GM19025 (cell line): ENCODE measurements at regions not wholly inside any gene's neighbourhood (a gene's known extent, or its start where the extent isn't known, plus 50 kb on each side); places are given as distances from the start of the nearest gene placed in this dataset.
"Not testable (repeated sequence)": the region's sequence is repeated elsewhere in the genome, so short reads cannot be mapped to it uniquely, and the experiment has no call there.

Source experiments
- ATAC-seq: cut with Tn5 transposase; IDR thresholded peaks from one replicate; pipeline ENCODE4 v1.9.1; 2021; ENCODE audit warnings: mild to moderate bottlenecking, low read depth, moderate library complexity; ENCODE audit not compliant: unreplicated experiment

GRCh38 chr1:177739780-177740179, 230.1 kb downstream of the SEC16B start:
- ATAC-seq = no peak

- no peak for ATAC-seq
Measured at GRCh38 chr1:177737456-177737855, 232.4 kb downstream of the SEC16B start.

GRCh38 chr1:177732178-177732577, 237.7 kb downstream of the SEC16B start:
- ATAC-seq = no peak

GRCh38 chr1:177729646-177730045, 240.2 kb downstream of the SEC16B start:
- no peak for ATAC-seq

- no peak for ATAC-seq
Measured at GRCh38 chr1:177723533-177723932, 246.3 kb downstream of the SEC16B start.

GRCh38 chr1:177710696-177711620, 258.9 kb downstream of the SEC16B start:
- no peak for ATAC-seq

- ATAC-seq = no peak
Measured at GRCh38 chr1:177708406-177708805, 261.5 kb downstream of the SEC16B start.

GRCh38 chr1:177706977-177707376, 262.9 kb downstream of the SEC16B start:
- no peak for ATAC-seq

GRCh38 chr1:177705839-177706238, 264.0 kb downstream of the SEC16B start:
- ATAC-seq = no peak

GRCh38 chr1:177703888-177704446, 265.9 kb downstream of the SEC16B start:
- ATAC-seq = no peak

- ATAC-seq = no peak
Measured at GRCh38 chr1:177701654-177702353, 268.1 kb downstream of the SEC16B start.

GRCh38 chr1:177700856-177701255, 269.0 kb downstream of the SEC16B start:
- ATAC-seq = no peak

GRCh38 chr1:177690996-177691395, 278.9 kb downstream of the SEC16B start:
- ATAC-seq = no peak

- ATAC-seq = no peak
Measured at GRCh38 chr1:177687544-177687943, 282.3 kb downstream of the SEC16B start.

GRCh38 chr1:177686933-177687332, 282.9 kb downstream of the SEC16B start:
- ATAC-seq = no peak

GRCh38 chr1:177669161-177669560, 300.7 kb downstream of the SEC16B start:
- ATAC-seq = no peak

GRCh38 chr1:177665935-177666334, 303.9 kb downstream of the SEC16B start:
- no peak for ATAC-seq

- ATAC-seq = not testable (repeated sequence)
Measured at GRCh38 chr1:177664742-177665141, 305.1 kb downstream of the SEC16B start.

GRCh38 chr1:177660188-177660587, 309.7 kb downstream of the SEC16B start:
- ATAC-seq = no peak

- no peak for ATAC-seq
Measured at GRCh38 chr1:177659281-177659680, 310.6 kb downstream of the SEC16B start.

- ATAC-seq = no peak
Measured at GRCh38 chr1:177656598-177656997, 313.3 kb downstream of the SEC16B start.
